IMR-90 (cell line): ENCODE measurements at regions not wholly inside any gene's neighbourhood (a gene's known extent, or its start where the extent isn't known, plus 50 kb on each side); places are given as distances from the start of the nearest gene placed in this dataset.
"Not testable (repeated sequence)": the region's sequence is repeated elsewhere in the genome, so short reads cannot be mapped to it uniquely, and the experiment has no call there.

Experiments used
- ATAC-seq: fragments of 200-7000 bp; cut with Tn5 transposase; 2 replicates; pipeline ENCODE4 v1.9.1; 2020; ENCODE audit warnings: low read depth, mild to moderate bottlenecking, moderate library complexity
- BruUV-seq: library from RNA; stranded (reverse); fragments of 400-500 nt; replicated peaks from 2 replicates; lab custom pipeline; 2021; lab: Mats Ljungman, UMichigan
- CTCF ChIA-PET: fragments of 300-600 bp; formaldehyde crosslinking; extraction: SDS; loops from one replicate; lab custom pipeline; 2021; ENCODE audit warnings: antibody characterized with exemption; lab: Yijun Ruan, JAX
- POLR2A ChIA-PET: fragments of 300-600 bp; sonication (Branson Sonifier 250); formaldehyde crosslinking; loops from one replicate; lab custom pipeline; 2022; ENCODE audit warnings: antibody characterized with exemption; ENCODE audit not compliant: unreplicated experiment; lab: Charles Lee
- DNase-seq: peaks from one replicate; pipeline ENCODE4 v3.0.0; 2013
- H2AFZ ChIP-seq: replicated peaks from 2 replicates; pipeline ENCODE3; 2013; ENCODE audit warnings: low read length, mild to moderate bottlenecking; ENCODE audit not compliant: poor library complexity
- H2AK5ac ChIP-seq: 2 replicates; pipeline ENCODE4 v1.6.1; 2013; ENCODE audit warnings: low read depth, low read length, inconsistent platforms
- H2AK9ac ChIP-seq: replicated peaks from 2 replicates; pipeline ENCODE3; 2013; ENCODE audit warnings: mild to moderate bottlenecking, low read depth, low read length, moderate library complexity; ENCODE audit not compliant: poor library complexity
- H2BK120ac ChIP-seq: 2 replicates; pipeline ENCODE4 v1.6.1; 2013; ENCODE audit warnings: low read depth, low read length, inconsistent platforms
- H2BK15ac ChIP-seq: 3 replicates; pipeline ENCODE4 v1.6.1; 2013; ENCODE audit warnings: low read depth, low read length, inconsistent platforms
- H2BK20ac ChIP-seq: 2 replicates; pipeline ENCODE4 v1.6.1; 2013; ENCODE audit warnings: low read depth, mild to moderate bottlenecking, inconsistent platforms, low read length, moderate library complexity
- H2BK5ac ChIP-seq: 2 replicates; pipeline ENCODE4 v1.6.1; 2013; ENCODE audit warnings: mild to moderate bottlenecking, low read depth, low read length, inconsistent platforms; ENCODE audit not compliant: poor library complexity, severe bottlenecking
- H3K14ac ChIP-seq: replicated peaks from 2 replicates; pipeline ENCODE4 v1.6.1; 2013; ENCODE audit warnings: low read depth, low read length, inconsistent platforms
- H3K18ac ChIP-seq: 2 replicates; pipeline ENCODE4 v1.6.1; 2013; ENCODE audit warnings: low read depth, low read length, control low read depth
- H3K23ac ChIP-seq: 2 replicates; pipeline ENCODE4 v1.6.1; 2013; ENCODE audit warnings: low read depth, low read length, inconsistent platforms
- H3K27ac ChIP-seq: 2 replicates; pipeline ENCODE4 v1.5.1; 2013; ENCODE audit warnings: mild to moderate bottlenecking, control low read depth, low read length; ENCODE audit not compliant: insufficient read depth
- H3K27me3 ChIP-seq: 2 replicates; pipeline ENCODE4 v1.6.1; 2013; ENCODE audit warnings: low read length; ENCODE audit not compliant: control insufficient read depth, insufficient read depth
- H3K36me3 ChIP-seq: 2 replicates; pipeline ENCODE4 v1.6.1; 2013; ENCODE audit warnings: low read length, mixed read lengths; ENCODE audit not compliant: control insufficient read depth, insufficient read depth
- H3K4ac ChIP-seq: 2 replicates; pipeline ENCODE4 v1.6.1; 2013; ENCODE audit warnings: low read depth, low read length, inconsistent platforms
- H3K4me1 ChIP-seq: 2 replicates; pipeline ENCODE4 v1.6.1; 2013; ENCODE audit warnings: low read length, mixed read lengths; ENCODE audit not compliant: control insufficient read depth, insufficient read depth
- H3K4me2 ChIP-seq: 2 replicates; pipeline ENCODE4 v1.6.1; 2013; ENCODE audit warnings: low read depth, mild to moderate bottlenecking, control low read depth, low read length, moderate library complexity
- H3K4me3 ChIP-seq: 2 replicates; pipeline ENCODE4 v1.5.1; 2013; ENCODE audit warnings: low read depth, mild to moderate bottlenecking, control low read depth, low read length, moderate library complexity; ENCODE audit not compliant: insufficient read depth
- H3K56ac ChIP-seq: 2 replicates; pipeline ENCODE4 v1.6.1; 2013; ENCODE audit warnings: low read length, inconsistent platforms; ENCODE audit not compliant: insufficient read depth; ENCODE audit errors: extremely low read depth
- H3K79me1 ChIP-seq, 2 experiments: 2 replicates each; pipeline ENCODE4 v1.6.1; 2013; ENCODE audit warnings: low read length in 2 of 2, inconsistent platforms in 1 of 2, low read depth in 1 of 2
- H3K9ac ChIP-seq: 2 replicates; pipeline ENCODE4 v1.6.1; 2013; ENCODE audit warnings: low read depth, low read length, control low read depth
- H3K9me1 ChIP-seq: 2 replicates; pipeline ENCODE4 v1.6.1; 2013; ENCODE audit warnings: low read length, inconsistent platforms; ENCODE audit not compliant: insufficient read depth
- H3K9me3 ChIP-seq: 2 replicates; pipeline ENCODE4 v1.6.1; 2013; ENCODE audit warnings: low read length; ENCODE audit not compliant: control insufficient read depth, insufficient read depth
- H4K20me1 ChIP-seq: 2 replicates; pipeline ENCODE4 v1.6.1; 2013; ENCODE audit warnings: low read length, inconsistent platforms; ENCODE audit not compliant: insufficient read depth
- H4K5ac ChIP-seq: 2 replicates; pipeline ENCODE4 v1.6.1; 2013; ENCODE audit warnings: mild to moderate bottlenecking, low read depth, low read length, control low read depth
- H4K8ac ChIP-seq, 2 experiments: 2 replicates each; pipeline ENCODE4 v1.6.1; 2013; ENCODE audit warnings: low read depth in 2 of 2, low read length in 2 of 2, control low read depth in 1 of 2, inconsistent platforms in 1 of 2
- H4K91ac ChIP-seq: 2 replicates; pipeline ENCODE4 v1.6.1; 2013; ENCODE audit warnings: low read depth, low read length, inconsistent platforms; ENCODE audit not compliant: insufficient read depth
- WGBS, 2 experiments: methylation state at CpG; one replicate each; pipeline versions ENCODE4 v1.1.5 to v1.1.7; 2013; ENCODE audit warnings: missing lambda C conversion rate in 2 of 2; ENCODE audit not compliant: insufficient read length in 1 of 2; ENCODE audit errors: extremely low coverage in 2 of 2; 5-methylcytosine and 5-hydroxymethylcytosine counted together
- dilution Hi-C: fragments of 300-500 bp; cut with HindIII; formaldehyde crosslinking; loops from one replicate; pipeline ENCODE4 v1.14.3; 2018; ENCODE audit warnings: low sequenced_read_pairs; ENCODE audit not compliant: unreplicated experiment
- in situ Hi-C: fragments of 300-500 bp; cut with MboI; formaldehyde crosslinking; loops from 3 replicates; pipeline ENCODE4 v1.14.3; 2019; ENCODE audit warnings: low sequenced_read_pairs, inconsistent platforms, mixed read lengths
- intact Hi-C: fragments of 100-400 bp; cut with micrococcal nuclease; formaldehyde crosslinking; loops from 2 replicates; pipeline ENCODE4 v1.10.0; 2022

GRCh38 chr14:105950364-105950892 lies 424.0 kb downstream of the TMEM121 start:
- POLR2A ChIA-PET, ATAC-seq, H3K36me3 ChIP-seq, H3K79me1 ChIP-seq, intact Hi-C loops, H2AK5ac ChIP-seq, H3K23ac ChIP-seq, H3K18ac ChIP-seq, H3K9me1 ChIP-seq, H2AFZ ChIP-seq, H3K4me1 ChIP-seq, H3K4me2 ChIP-seq, H3K4ac ChIP-seq, H4K20me1 ChIP-seq, H3K56ac ChIP-seq, H2BK5ac ChIP-seq, H3K9ac ChIP-seq, H2BK120ac ChIP-seq, H2BK15ac ChIP-seq, H4K91ac ChIP-seq, DNase-seq, H3K14ac ChIP-seq, BruUV-seq, H4K5ac ChIP-seq, H2BK20ac ChIP-seq, H3K4me3 ChIP-seq, H3K27me3 ChIP-seq, CTCF ChIA-PET, H4K8ac ChIP-seq, dilution Hi-C loops, in situ Hi-C loops, H3K27ac ChIP-seq, H2AK9ac ChIP-seq: not testable (repeated sequence)
- WGBS, 2 experiments: 33% methylated on average over 1 of the region's 6 CpGs; no CpG with 5 or more reads in 1 of the 2 experiments
- peaks cover 27% of the 10 kb centered on the region for H3K9me3 ChIP-seq
